Stimulated activated memory B cell treated with anti-CD40 and anti-IgM and Interleukin-4, amounts not matched to agents 10 μg/mL and 1 μg/mL and 100 μg/mL, for 72 hours (primary cell): ENCODE measurements at regions not wholly inside any gene's neighbourhood (a gene's known extent, or its start where the extent isn't known, plus 50 kb on each side); places are given as distances from the start of the nearest gene placed in this dataset.
"Not testable (repeated sequence)": the region's sequence is repeated elsewhere in the genome, so short reads cannot be mapped to it uniquely, and the experiment has no call there.

ENCODE experiments used
- ATAC-seq: fragments of 150-1000 bp; cut with Tn5 transposase; 2 replicates; pipeline ENCODE4 v1.10.0; 2021
- H3K27ac Mint-ChIP-seq: one replicate; pipeline ENCODE4 v1.8.0; 2022; ENCODE audit warnings: mild to moderate bottlenecking, mixed read lengths
- H3K27me3 Mint-ChIP-seq: one replicate; pipeline ENCODE4 v1.8.0; 2022; ENCODE audit warnings: mixed read lengths
- H3K36me3 Mint-ChIP-seq: one replicate; pipeline ENCODE4 v1.8.0; 2022; ENCODE audit warnings: mixed read lengths
- H3K4me1 Mint-ChIP-seq: one replicate; pipeline ENCODE4 v1.8.0; 2022; ENCODE audit warnings: mixed read lengths
- H3K4me3 Mint-ChIP-seq: one replicate; pipeline ENCODE4 v1.8.0; 2022; ENCODE audit warnings: mild to moderate bottlenecking, moderate library complexity, mixed read lengths
- H3K9me3 Mint-ChIP-seq: one replicate; pipeline ENCODE4 v1.8.0; 2022; ENCODE audit warnings: mixed read lengths

DNA sequence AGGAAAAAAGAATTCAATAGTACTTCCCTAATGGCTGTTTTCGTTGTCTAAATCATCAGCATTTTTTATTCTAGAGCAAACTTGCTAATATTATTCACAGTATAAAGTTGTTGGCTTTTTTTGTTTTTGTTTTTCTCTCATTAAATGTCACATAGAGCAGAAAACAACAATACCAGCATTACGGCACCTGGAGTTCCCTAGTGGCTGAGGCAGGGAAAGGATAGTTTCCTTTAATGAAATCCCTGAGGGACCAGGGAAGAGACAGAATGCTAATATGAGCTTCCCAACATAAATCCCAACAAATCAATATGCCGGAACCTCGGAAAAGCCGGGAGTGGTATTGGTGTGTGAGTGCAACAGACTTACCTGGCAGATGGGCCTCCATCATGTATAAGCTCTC is 235.2 kb upstream of the ASCC3 start:
- Mint-ChIP-seq H3K4me3 (no peak overlapping the region), H3K27ac (no peak overlapping the region), H3K4me1 (no peaks in the 10 kb centered on the region), H3K36me3 (no peaks in the 10 kb centered on the region), H3K9me3 (no peaks in the 10 kb centered on the region), H3K27me3 (no peaks in the 10 kb centered on the region)
- ATAC-seq = no peak

- Mint-ChIP-seq H3K9me3 (no peaks in the 10 kb centered on the region), H3K27ac (no peak overlapping the region)
Measured at GRCh38 chr6:101117393-101118135, 236.4 kb upstream of the ASCC3 start.

GRCh38 chr6:101118136-101118396 is 236.9 kb upstream of the ASCC3 start:
- H3K4me1 Mint-ChIP-seq = no peaks in the 10 kb centered on the region
- H3K27ac Mint-ChIP-seq = no peak overlapping the region
- no peaks in the 10 kb centered on the region for H3K27me3 Mint-ChIP-seq
- ATAC-seq = no peak
- no peaks in the 10 kb centered on the region for H3K9me3 Mint-ChIP-seq
- H3K36me3 Mint-ChIP-seq = no peaks in the 10 kb centered on the region
- no peak overlapping the region for H3K4me3 Mint-ChIP-seq

More at GRCh38 chr6:101117393-101118135, 236.4 kb upstream of the ASCC3 start:
- no peaks in the 10 kb centered on the region for H3K4me1 Mint-ChIP-seq
- no peaks in the 10 kb centered on the region for H3K36me3 Mint-ChIP-seq
- no peaks in the 10 kb centered on the region for H3K27me3 Mint-ChIP-seq
- no peak overlapping the region for H3K4me3 Mint-ChIP-seq
- ATAC-seq = no peak

- Mint-ChIP-seq H3K36me3 (no peaks in the 10 kb centered on the region), H3K9me3 (no peaks in the 10 kb centered on the region), H3K4me1 (no peaks in the 10 kb centered on the region), H3K27ac (no peak overlapping the region), H3K27me3 (no peaks in the 10 kb centered on the region), H3K4me3 (no peak overlapping the region)
- ATAC-seq = no peak
Measured at GRCh38 chr6:101120747-101121146, 239.6 kb upstream of the ASCC3 start.

DNA sequence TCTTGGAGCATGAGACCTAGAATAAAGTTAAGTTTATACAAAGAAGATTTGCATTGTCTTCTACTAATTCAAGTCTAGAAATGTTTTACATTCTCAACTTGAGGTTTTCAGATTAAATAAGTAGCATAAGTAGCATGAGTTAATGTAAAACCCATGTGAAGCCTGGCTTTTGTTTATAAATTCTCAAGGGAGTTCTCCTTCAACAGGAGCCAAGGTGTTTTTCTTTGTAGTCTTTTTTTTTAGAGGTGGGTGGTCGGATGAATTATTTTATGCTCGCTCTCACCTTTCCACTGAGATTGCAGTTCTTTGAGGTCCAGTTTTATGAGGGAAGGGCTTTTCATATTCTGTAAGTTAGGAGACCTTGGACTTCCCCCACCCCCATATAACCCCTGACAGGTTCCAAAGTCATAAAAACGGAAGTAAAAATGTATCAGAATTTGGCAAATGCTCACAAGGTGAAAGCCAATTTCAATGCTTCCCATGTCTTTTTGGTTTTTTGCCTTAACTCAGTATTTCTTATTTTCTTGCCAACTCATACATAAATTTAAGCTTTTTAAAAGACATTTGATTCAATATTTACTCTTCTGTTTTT is 244.3 kb upstream of the ASCC3 start:
- Mint-ChIP-seq H3K4me1 (no peaks in the 10 kb centered on the region), H3K4me3 (no peak overlapping the region), H3K9me3 (no peaks in the 10 kb centered on the region), H3K27ac (no peak overlapping the region), H3K27me3 (no peaks in the 10 kb centered on the region), H3K36me3 (no peaks in the 10 kb centered on the region)
- ATAC-seq = no peak

DNA sequence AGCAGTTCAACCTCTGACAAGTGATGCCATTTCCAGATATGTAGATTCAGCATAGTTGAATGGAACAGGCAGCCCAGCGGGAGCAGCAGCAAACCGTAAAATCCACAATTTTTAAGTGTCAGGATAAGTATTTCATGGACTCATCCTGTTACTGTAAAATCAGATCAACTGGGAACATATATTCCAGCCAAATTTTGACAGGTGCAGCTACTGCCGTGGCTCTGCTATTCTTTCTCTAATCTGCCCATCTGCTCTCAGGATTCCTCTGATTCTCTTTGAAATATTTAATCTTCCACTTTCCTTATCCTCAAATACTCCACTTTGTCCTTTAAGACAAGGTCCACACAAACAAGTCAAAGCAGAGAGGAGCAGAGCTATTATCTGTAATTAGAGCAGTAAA is 245.4 kb upstream of the ASCC3 start:
- Mint-ChIP-seq H3K27me3 (no peaks in the 10 kb centered on the region), H3K27ac (no peak overlapping the region), H3K9me3 (no peaks in the 10 kb centered on the region), H3K4me3 (no peak overlapping the region), H3K36me3 (no peaks in the 10 kb centered on the region), H3K4me1 (no peaks in the 10 kb centered on the region)
- ATAC-seq = no peak

DNA sequence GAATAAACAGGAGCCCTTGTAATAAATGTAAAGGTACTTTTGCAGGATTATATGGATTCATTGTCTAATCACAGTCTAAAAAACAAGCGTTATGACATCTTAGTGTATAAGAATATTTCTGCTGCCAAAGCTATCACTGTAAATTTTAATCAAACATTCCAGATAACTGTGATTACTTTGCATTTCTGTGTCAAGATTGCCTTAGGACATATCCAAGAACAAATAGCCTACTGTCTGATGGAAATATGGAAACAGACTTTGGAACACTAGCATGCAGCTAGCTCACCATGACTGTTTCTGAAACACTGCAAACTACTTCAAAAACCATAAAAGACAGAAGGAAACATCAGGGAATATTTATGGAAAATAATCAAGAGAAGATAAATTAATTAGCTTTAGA is 248.7 kb upstream of the ASCC3 start:
- ATAC-seq = no peak
- H3K27me3 Mint-ChIP-seq = no peaks in the 10 kb centered on the region
- H3K27ac Mint-ChIP-seq = no peak overlapping the region
- H3K9me3 Mint-ChIP-seq = no peaks in the 10 kb centered on the region
- no peaks in the 10 kb centered on the region for H3K4me1 Mint-ChIP-seq
- no peaks in the 10 kb centered on the region for H3K36me3 Mint-ChIP-seq
- no peak overlapping the region for H3K4me3 Mint-ChIP-seq

DNA sequence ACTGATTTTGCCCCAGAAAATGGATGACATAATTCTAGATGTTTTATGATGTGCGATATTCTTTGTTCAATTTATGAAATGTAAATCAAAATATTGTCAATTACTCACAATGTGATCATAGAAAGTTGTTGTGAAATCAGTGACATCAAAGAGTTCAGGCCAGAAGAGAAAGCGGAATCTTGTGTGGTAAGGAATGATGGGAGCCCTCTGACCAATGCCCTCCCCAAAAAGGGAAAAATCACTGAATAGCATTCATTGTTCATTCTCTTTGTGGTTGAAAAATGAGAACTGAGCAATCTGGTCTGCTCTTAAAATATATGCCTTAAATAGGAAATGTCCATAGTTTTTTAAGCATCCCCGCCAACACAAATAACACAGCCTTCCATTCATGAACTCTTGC is 247.1 kb upstream of the GRIK2 start:
- ATAC-seq = no peak
- H3K27ac Mint-ChIP-seq = no peak overlapping the region
- H3K9me3 Mint-ChIP-seq = no peaks in the 10 kb centered on the region
- H3K36me3 Mint-ChIP-seq = no peaks in the 10 kb centered on the region
- H3K4me3 Mint-ChIP-seq = no peak overlapping the region
- no peaks in the 10 kb centered on the region for H3K27me3 Mint-ChIP-seq
- H3K4me1 Mint-ChIP-seq = no peaks in the 10 kb centered on the region

DNA sequence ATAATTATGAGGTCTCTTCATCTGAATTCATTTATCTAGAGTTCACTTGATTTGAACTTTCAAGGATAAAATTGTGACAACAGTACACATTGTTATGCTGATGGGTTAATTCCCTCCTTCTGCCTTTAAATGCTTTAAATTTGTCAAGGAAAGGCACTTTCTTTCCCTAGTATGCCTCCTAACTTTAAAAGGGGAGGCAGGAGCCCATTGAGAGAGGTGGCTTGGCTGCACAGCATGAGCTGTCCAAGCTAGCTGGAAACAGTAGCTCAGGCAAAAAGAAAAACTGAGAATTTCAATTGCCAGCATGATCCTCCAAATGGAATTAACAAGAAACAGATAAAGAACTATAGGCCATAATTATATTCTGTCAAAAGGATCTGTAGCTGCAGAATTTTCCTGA is 243.3 kb upstream of the GRIK2 start:
- H3K4me1 Mint-ChIP-seq = no peaks in the 10 kb centered on the region

GRCh38 chr6:101157638-101158037 is 235.9 kb upstream of the GRIK2 start:
- H3K27ac Mint-ChIP-seq, H3K27me3 Mint-ChIP-seq, ATAC-seq, H3K4me1 Mint-ChIP-seq, H3K4me3 Mint-ChIP-seq, H3K36me3 Mint-ChIP-seq, H3K9me3 Mint-ChIP-seq: not testable (repeated sequence)

More for the DNA sequence above, 243.3 kb upstream of the GRIK2 start:
- no peak for ATAC-seq
- H3K36me3 Mint-ChIP-seq = no peaks in the 10 kb centered on the region
- H3K27me3 Mint-ChIP-seq = no peaks in the 10 kb centered on the region
- H3K9me3 Mint-ChIP-seq = peaks cover 2% of the 10 kb centered on the region
- no peak overlapping the region for H3K27ac Mint-ChIP-seq
- H3K4me3 Mint-ChIP-seq = no peak overlapping the region

DNA sequence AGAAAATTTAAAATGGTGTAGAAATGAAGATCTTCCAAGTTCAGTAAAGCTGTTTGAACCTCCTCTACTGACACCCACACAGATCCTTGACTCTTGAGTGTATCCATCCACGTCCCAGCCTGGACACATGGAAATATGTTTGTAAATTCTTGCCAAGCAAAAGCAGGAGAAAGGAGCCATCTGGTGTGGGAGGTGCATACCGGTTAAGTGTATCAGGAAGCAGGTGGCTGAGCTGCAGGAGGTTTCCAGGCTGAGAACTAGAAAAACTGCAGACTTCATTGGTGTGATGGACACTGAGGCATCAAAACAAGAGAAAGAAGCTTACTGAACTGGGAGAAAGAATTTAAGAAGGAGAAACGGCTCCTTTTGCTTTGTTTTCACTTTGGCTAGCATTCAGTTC is 229.9 kb upstream of the GRIK2 start:
- H3K4me3 Mint-ChIP-seq = no peak overlapping the region
- no peaks in the 10 kb centered on the region for H3K4me1 Mint-ChIP-seq
- peaks cover 9% of the 10 kb centered on the region for H3K27me3 Mint-ChIP-seq
- no peak for ATAC-seq
- H3K27ac Mint-ChIP-seq = no peak overlapping the region
- no peaks in the 10 kb centered on the region for H3K9me3 Mint-ChIP-seq
- H3K36me3 Mint-ChIP-seq = no peaks in the 10 kb centered on the region

- ATAC-seq = no peak
- H3K27me3 Mint-ChIP-seq = no peaks in the 10 kb centered on the region
- no peak overlapping the region for H3K27ac Mint-ChIP-seq
- H3K4me1 Mint-ChIP-seq = no peaks in the 10 kb centered on the region
- peaks cover 19% of the 10 kb centered on the region for H3K9me3 Mint-ChIP-seq
- peaks cover 4% of the 10 kb centered on the region for H3K36me3 Mint-ChIP-seq
- no peak overlapping the region for H3K4me3 Mint-ChIP-seq
Measured at GRCh38 chr6:101167638-101168037, 225.9 kb upstream of the GRIK2 start.

DNA sequence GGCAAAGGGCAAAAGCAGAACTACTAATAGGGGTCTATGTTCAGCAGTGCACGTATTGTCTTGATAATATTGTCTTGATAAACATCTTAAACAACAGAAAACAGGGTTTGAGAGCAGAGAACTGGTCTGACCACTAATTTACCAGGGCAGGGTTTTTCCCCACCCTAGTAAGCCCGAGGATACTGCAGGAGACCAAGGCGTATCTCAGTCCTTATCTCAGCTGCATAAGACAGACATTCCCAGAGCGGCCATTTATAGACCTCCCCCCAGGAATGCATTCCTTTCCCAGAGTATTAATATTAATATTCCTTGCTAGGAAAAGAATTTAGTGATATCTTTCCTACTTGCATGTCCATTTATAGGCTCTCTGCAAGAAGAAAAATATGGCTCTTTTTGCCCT is 222.5 kb upstream of the GRIK2 start:
- not testable (repeated sequence) for H3K4me3 Mint-ChIP-seq, H3K27me3 Mint-ChIP-seq, H3K4me1 Mint-ChIP-seq, H3K27ac Mint-ChIP-seq, H3K36me3 Mint-ChIP-seq, ATAC-seq
- H3K9me3 Mint-ChIP-seq = peaks cover 19% of the 10 kb centered on the region

DNA sequence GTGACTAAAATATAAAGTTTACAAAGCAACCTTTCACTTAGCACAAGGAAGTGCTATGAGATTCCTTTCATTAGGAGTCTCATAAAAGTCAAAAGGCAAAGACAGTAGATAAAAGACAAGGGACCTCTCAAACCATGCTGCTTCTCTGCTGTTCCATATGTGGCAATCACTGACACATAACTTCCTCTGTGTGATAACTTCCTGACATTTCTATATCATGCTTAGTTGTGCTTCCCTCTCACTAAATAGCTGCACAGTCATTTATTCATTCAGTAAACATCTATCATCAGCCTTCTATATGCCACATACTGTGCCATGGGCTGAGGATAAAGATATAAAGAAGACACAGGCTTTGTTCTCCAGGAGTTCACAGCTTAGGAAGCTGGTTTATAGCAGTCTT is 214.8 kb upstream of the GRIK2 start:
- H3K27ac Mint-ChIP-seq = no peak overlapping the region
- ATAC-seq = no peak
- no peaks in the 10 kb centered on the region for H3K27me3 Mint-ChIP-seq
- H3K36me3 Mint-ChIP-seq = no peaks in the 10 kb centered on the region
- H3K9me3 Mint-ChIP-seq = no peaks in the 10 kb centered on the region
- no peak overlapping the region for H3K4me3 Mint-ChIP-seq
- no peaks in the 10 kb centered on the region for H3K4me1 Mint-ChIP-seq

DNA sequence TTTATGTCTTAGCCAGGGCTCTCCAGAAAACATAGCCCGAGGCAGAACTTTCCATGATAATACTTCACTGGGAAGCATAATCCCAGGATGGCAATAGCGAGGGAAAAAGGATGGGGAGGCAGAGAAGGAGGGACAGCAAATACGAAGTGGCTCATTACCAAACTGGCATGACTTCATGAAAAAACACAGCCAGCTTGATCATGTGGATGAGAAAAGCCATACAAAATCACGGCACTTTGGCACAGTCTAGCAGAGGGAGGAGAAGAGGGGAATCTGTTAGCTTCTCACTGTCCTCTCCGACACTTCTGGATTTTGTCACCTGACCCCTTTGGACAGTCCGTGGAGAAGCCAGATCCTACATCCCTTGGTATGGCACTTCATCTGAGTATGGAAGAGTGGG is 212.5 kb upstream of the GRIK2 start:
- Mint-ChIP-seq H3K27ac (no peak overlapping the region), H3K4me3 (no peak overlapping the region), H3K9me3 (no peaks in the 10 kb centered on the region), H3K36me3 (no peaks in the 10 kb centered on the region), H3K4me1 (no peaks in the 10 kb centered on the region), H3K27me3 (no peaks in the 10 kb centered on the region)
- ATAC-seq = no peak

DNA sequence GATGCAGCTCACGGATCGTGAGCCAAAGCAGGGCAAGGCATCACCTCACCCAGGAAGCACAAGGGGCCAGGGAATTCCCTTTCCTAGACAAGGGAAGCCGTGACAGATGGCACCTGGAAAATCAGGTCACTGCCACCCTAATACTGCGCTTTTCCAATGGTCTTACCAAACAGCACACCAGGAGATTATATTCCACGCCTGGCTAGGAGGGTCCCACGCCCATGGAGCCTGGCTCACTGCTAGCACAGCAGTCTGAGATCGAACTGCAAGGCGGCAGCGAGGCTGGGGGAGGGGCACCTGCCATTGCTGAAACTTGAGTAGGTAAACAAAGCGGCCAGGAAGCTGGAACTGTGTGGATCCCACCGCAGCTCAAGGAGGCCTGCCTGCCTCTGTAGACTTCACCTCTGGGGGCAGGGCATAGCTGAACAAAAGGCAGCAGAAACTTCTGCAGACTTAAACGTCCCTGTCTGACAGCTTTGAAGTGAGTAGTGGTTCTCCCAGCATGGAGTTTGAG is 205.2 kb upstream of the GRIK2 start:
- H3K4me3 Mint-ChIP-seq, H3K27ac Mint-ChIP-seq, H3K4me1 Mint-ChIP-seq, ATAC-seq, H3K9me3 Mint-ChIP-seq, H3K27me3 Mint-ChIP-seq, H3K36me3 Mint-ChIP-seq: not testable (repeated sequence)
